Thoracic aorta (tissue), 2 donors: ENCODE measurements at regions not wholly inside any gene's neighbourhood (a gene's known extent, or its start where the extent isn't known, plus 50 kb on each side); places are given as distances from the start of the nearest gene placed in this dataset.

Experiments used
- ATAC-seq: fragments of 150-250 bp; one replicate; pipeline ENCODE4 v1.8.0; 2017; ENCODE audit warnings: low read depth; ENCODE audit not compliant: insufficient number of reproducible peaks, low FRiP score
- DNase-seq: peaks from one replicate; pipeline ENCODE4 v3.0.0-alpha.2; 2020; ENCODE audit warnings: low spot score
- H3K27ac ChIP-seq, 2 donors: fragments of 200-600 bp; sonication (generic); 1 replicate in 1 of 2; 2 replicates in 1 of 2; pipeline ENCODE4 v1.5.1; 2016; ENCODE audit warnings: mild to moderate bottlenecking in 2 of 2, moderate library complexity in 2 of 2
- H3K27me3 ChIP-seq: fragments of 200-600 bp; sonication (generic); replicated peaks from 2 replicates; pipeline ENCODE4 v1.6.0; 2016; ENCODE audit warnings: mild to moderate bottlenecking; ENCODE audit not compliant: insufficient read depth
- H3K36me3 ChIP-seq: fragments of 200-600 bp; sonication (generic); one replicate; pipeline ENCODE4 v1.5.1; 2016
- H3K4me1 ChIP-seq, 2 donors: fragments of 200-600 bp; sonication (generic); 1 replicate in 1 of 2; 2 replicates in 1 of 2; pipeline versions ENCODE4 v1.5.1 to v1.6.0; 2016; ENCODE audit warnings: low read depth in 2 of 2, mild to moderate bottlenecking in 1 of 2; ENCODE audit not compliant: control insufficient read depth in 1 of 2
- H3K4me3 ChIP-seq: fragments of 200-600 bp; sonication (generic); 2 replicates; pipeline ENCODE4 v1.5.1; 2016; ENCODE audit warnings: mild to moderate bottlenecking
- H3K9me3 ChIP-seq: fragments of 200-600 bp; sonication (generic); 2 replicates; pipeline ENCODE4 v1.5.1; 2016
- CTCF ChIP-seq: fragments of 200-600 bp; sonication (generic); IDR thresholded peaks from one replicate; pipeline ENCODE4 v1.5.1; 2019; ENCODE audit warnings: antibody characterized with exemption

GRCh38 chr9:118187408-118187807, 483.2 kb downstream of the TLR4 start:
- no peak for DNase-seq

GRCh38 chr9:118189615-118190014, 485.4 kb downstream of the TLR4 start:
- Histone ChIP-seq H3K27ac (no peak overlapping the region), H3K36me3 (no peaks in the 10 kb centered on the region), H3K4me3 (no peak overlapping the region), H3K4me1 (no peaks in the 10 kb centered on the region), H3K27me3 (no peaks in the 10 kb centered on the region), H3K9me3 (no peaks in the 10 kb centered on the region)
- DNase-seq (no peak), ATAC-seq (no peak)
- TF ChIP-seq CTCF, result no peak

More at GRCh38 chr9:118187408-118187807, 483.2 kb downstream of the TLR4 start:
- ATAC-seq, result no peak
- Histone ChIP-seq H3K27me3 (no peaks in the 10 kb centered on the region), H3K9me3 (no peaks in the 10 kb centered on the region), H3K36me3 (no peaks in the 10 kb centered on the region), H3K4me3 (no peak overlapping the region), H3K27ac (no peak overlapping the region), H3K4me1 (no peaks in the 10 kb centered on the region)
- no peak for TF ChIP-seq CTCF

- Histone ChIP-seq H3K36me3 (no peaks in the 10 kb centered on the region), H3K27ac (no peak overlapping the region), H3K4me1 (no peaks in the 10 kb centered on the region), H3K27me3 (no peaks in the 10 kb centered on the region), H3K9me3 (no peaks in the 10 kb centered on the region), H3K4me3 (no peak overlapping the region)
- ATAC-seq, result no peak
- DNase-seq, result no peak
- TF ChIP-seq CTCF, result no peak
Measured at GRCh38 chr9:118192807-118193206, 488.6 kb downstream of the TLR4 start.

GRCh38 chr9:118209343-118209742, 505.1 kb downstream of the TLR4 start:
- Histone ChIP-seq H3K27me3 (no peaks in the 10 kb centered on the region), H3K4me1 (no peaks in the 10 kb centered on the region), H3K4me3 (no peak overlapping the region), H3K9me3 (no peaks in the 10 kb centered on the region), H3K36me3 (no peaks in the 10 kb centered on the region), H3K27ac (no peak overlapping the region)
- no peak for ATAC-seq
- no peak for DNase-seq
- TF ChIP-seq CTCF, result no peak

GRCh38 chr9:118215549-118215948, 511.3 kb downstream of the TLR4 start:
- ATAC-seq, result no peak
- no peaks in the 10 kb centered on the region for H3K9me3 ChIP-seq

More at GRCh38 chr9:118215549-118215948, 511.3 kb downstream of the TLR4 start:
- DNase-seq, result no peak
- no peak overlapping the region for H3K27ac ChIP-seq
- no peaks in the 10 kb centered on the region for H3K4me1 ChIP-seq
- no peaks in the 10 kb centered on the region for H3K36me3 ChIP-seq
- H3K27me3 ChIP-seq, result no peaks in the 10 kb centered on the region
- TF ChIP-seq CTCF, result no peak
- no peak overlapping the region for H3K4me3 ChIP-seq
